ENCODE measurements at regions not wholly inside any gene's neighbourhood (a gene's known extent, or its start where the extent isn't known, plus 50 kb on each side); places are given as distances from the start of the nearest gene placed in this dataset.

DNA sequence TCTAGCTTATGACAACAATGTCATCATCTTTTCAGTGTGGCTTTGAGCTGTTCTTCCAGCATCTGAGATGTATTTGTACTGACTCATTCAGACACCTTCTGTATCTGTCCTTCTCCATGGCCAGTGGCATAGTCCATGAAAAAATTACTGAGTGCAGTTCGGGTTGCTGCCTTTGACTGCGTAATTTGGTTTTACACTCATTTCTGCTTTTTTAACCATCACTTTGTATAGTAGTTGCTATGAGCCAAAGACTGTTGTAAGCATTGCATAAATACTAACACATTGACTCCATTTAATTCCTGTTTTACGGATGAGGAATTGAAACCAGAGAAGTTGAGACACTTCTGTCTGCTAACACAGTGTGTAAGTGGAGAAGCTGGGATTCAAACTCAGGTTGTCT lies 190.7 kb upstream of the MID1 start:
- H3K9me2 ChIP-seq (ENCODE audit: low read depth, low read length) = no peaks in the 10 kb centered on the region
- H3K9me3 ChIP-seq (ENCODE audit: low read length) = no peaks in the 10 kb centered on the region
- H3F3A ChIP-seq (ENCODE audit: insufficient read depth, low read length) = no peaks in the 10 kb centered on the region
- no peaks in the 10 kb centered on the region for H4K20me1 ChIP-seq (ENCODE audit: insufficient read depth, low read length)
- H3K79me2 ChIP-seq (ENCODE audit: insufficient read depth, low read length) = no peaks in the 10 kb centered on the region
- no peak overlapping the region for H3K4me3 ChIP-seq (ENCODE audit: low read depth, low read length, poor library complexity, severe bottlenecking)
- H3K27ac ChIP-seq (ENCODE audit: low read depth, low read length, poor library complexity, severe bottlenecking) = no peak overlapping the region
- no peak overlapping the region for H2AFZ ChIP-seq (ENCODE audit: low read length)
- H3K27me3 ChIP-seq (ENCODE audit: insufficient read depth, low read length) = no peaks in the 10 kb centered on the region
- H3K4me1 ChIP-seq (ENCODE audit: insufficient read depth, low read length, severe bottlenecking) = no peaks in the 10 kb centered on the region
- no peak overlapping the region for H3K9ac ChIP-seq (ENCODE audit: low read length)
- no peak for TF ChIP-seq EZH2 (IDR thresholded peaks at IDR 0.05; ENCODE audit: borderline replicate concordance, low read length)
- TF ChIP-seq, protein P1, sequence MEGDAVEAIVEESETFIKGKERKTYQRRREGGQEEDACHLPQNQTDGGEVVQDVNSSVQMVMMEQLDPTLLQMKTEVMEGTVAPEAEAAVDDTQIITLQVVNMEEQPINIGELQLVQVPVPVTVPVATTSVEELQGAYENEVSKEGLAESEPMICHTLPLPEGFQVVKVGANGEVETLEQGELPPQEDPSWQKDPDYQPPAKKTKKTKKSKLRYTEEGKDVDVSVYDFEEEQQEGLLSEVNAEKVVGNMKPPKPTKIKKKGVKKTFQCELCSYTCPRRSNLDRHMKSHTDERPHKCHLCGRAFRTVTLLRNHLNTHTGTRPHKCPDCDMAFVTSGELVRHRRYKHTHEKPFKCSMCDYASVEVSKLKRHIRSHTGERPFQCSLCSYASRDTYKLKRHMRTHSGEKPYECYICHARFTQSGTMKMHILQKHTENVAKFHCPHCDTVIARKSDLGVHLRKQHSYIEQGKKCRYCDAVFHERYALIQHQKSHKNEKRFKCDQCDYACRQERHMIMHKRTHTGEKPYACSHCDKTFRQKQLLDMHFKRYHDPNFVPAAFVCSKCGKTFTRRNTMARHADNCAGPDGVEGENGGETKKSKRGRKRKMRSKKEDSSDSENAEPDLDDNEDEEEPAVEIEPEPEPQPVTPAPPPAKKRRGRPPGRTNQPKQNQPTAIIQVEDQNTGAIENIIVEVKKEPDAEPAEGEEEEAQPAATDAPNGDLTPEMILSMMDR (IDR thresholded peaks at IDR 0.05; ENCODE audit: low read length) = no peak
- no peaks in the 10 kb centered on the region for H3K36me3 ChIP-seq (ENCODE audit: insufficient read depth, low read length)
- no peak overlapping the region for H3K4me2 ChIP-seq (ENCODE audit: low read length)

DNA sequence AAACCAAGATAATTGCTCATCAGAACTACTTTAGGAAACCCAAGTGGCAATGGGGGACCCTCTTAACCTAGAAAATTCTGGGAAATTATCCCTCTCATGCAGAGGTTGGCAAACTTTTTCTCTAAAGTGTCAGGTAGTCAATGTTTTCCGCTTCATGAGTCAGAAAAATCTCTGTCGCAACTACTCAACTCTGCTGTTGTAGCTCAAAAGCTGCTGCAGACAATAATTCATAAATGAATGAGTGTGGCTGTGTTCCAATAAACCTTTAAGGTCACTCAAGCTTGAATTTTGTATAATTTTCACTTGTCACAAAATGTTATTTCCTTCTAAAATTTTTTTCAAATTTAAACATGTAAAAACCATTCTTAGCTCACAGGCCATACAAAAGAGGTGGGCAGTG lies 193.4 kb upstream of the MID1 start:
- Histone ChIP-seq H3F3A (ENCODE audit: insufficient read depth, low read length) (no peaks in the 10 kb centered on the region), H3K4me2 (ENCODE audit: low read length) (no peak overlapping the region), H3K9ac (ENCODE audit: low read length) (no peak overlapping the region), H4K20me1 (ENCODE audit: insufficient read depth, low read length) (no peaks in the 10 kb centered on the region), H3K27ac (ENCODE audit: low read depth, low read length, poor library complexity, severe bottlenecking) (no peak overlapping the region), H3K9me2 (ENCODE audit: low read depth, low read length) (no peaks in the 10 kb centered on the region), H3K36me3 (ENCODE audit: insufficient read depth, low read length) (no peaks in the 10 kb centered on the region), H2AFZ (ENCODE audit: low read length) (no peak overlapping the region), H3K9me3 (ENCODE audit: low read length) (no peaks in the 10 kb centered on the region), H3K4me3 (ENCODE audit: low read depth, low read length, poor library complexity, severe bottlenecking) (no peak overlapping the region), H3K79me2 (ENCODE audit: insufficient read depth, low read length) (no peaks in the 10 kb centered on the region), H3K4me1 (ENCODE audit: insufficient read depth, low read length, severe bottlenecking) (no peaks in the 10 kb centered on the region), H3K27me3 (ENCODE audit: insufficient read depth, low read length) (no peaks in the 10 kb centered on the region)
- TF ChIP-seq, protein P1 (IDR thresholded peaks at IDR 0.05; ENCODE audit: low read length) = no peak
- no peak for TF ChIP-seq EZH2 (IDR thresholded peaks at IDR 0.05; ENCODE audit: borderline replicate concordance, low read length)

DNA sequence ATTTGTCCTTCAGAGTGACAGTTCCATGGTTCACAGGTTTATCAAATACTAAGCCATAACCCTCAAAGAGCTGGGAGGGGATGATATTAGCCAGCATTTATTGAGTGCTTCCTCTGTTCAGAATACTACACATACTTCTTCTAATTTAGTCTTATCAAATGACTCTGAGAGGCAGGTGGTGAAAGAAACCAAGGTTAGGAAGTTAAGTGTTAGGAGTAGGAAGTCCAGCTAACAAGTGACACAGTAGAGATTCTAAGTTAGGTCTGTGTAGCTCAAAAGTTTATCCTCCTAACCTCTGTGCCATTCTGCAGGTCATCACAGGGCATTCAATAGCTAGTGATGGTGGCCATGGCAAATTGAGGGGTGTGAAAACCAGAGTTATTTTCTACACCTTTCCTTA lies 198.3 kb upstream of the MID1 start:
- Histone ChIP-seq H3K36me3 (ENCODE audit: insufficient read depth, low read length) (no peaks in the 10 kb centered on the region), H3K9ac (ENCODE audit: low read length) (no peak overlapping the region), H3K4me3 (ENCODE audit: low read depth, low read length, poor library complexity, severe bottlenecking) (no peak overlapping the region), H3K9me3 (ENCODE audit: low read length) (no peaks in the 10 kb centered on the region), H3K4me1 (ENCODE audit: insufficient read depth, low read length, severe bottlenecking) (no peaks in the 10 kb centered on the region), H3K4me2 (ENCODE audit: low read length) (no peak overlapping the region), H3K27me3 (ENCODE audit: insufficient read depth, low read length) (no peaks in the 10 kb centered on the region), H3K27ac (ENCODE audit: low read depth, low read length, poor library complexity, severe bottlenecking) (no peak overlapping the region), H2AFZ (ENCODE audit: low read length) (no peak overlapping the region), H3K79me2 (ENCODE audit: insufficient read depth, low read length) (no peaks in the 10 kb centered on the region), H4K20me1 (ENCODE audit: insufficient read depth, low read length) (no peaks in the 10 kb centered on the region), H3F3A (ENCODE audit: insufficient read depth, low read length) (no peaks in the 10 kb centered on the region), H3K9me2 (ENCODE audit: low read depth, low read length) (no peaks in the 10 kb centered on the region)
- TF ChIP-seq, protein P1 (IDR thresholded peaks at IDR 0.05; ENCODE audit: low read length) = no peak
- no peak for TF ChIP-seq EZH2 (IDR thresholded peaks at IDR 0.05; ENCODE audit: borderline replicate concordance, low read length)
